ENCODE measurements at regions not wholly inside any gene's neighbourhood (a gene's known extent, or its start where the extent isn't known, plus 50 kb on each side); places are given as distances from the start of the nearest gene placed in this dataset.

DNA sequence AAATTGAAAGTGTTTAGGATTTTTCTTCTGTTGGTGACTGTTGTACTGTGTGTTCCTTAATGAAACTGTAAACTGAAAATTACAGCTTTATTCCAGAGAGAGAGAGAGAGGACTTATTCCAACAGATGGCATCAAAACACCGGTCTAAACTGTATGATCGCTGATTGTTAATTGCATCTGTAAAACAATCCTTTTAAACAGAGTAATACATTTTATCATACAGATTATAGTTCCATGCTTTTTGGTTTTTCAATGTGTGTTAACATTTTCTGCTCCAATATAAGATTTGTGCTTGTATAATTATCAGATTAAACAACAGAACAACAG, 289.7 kb upstream of the DNAJC19 start:
- TF ChIP-seq, protein P1, sequence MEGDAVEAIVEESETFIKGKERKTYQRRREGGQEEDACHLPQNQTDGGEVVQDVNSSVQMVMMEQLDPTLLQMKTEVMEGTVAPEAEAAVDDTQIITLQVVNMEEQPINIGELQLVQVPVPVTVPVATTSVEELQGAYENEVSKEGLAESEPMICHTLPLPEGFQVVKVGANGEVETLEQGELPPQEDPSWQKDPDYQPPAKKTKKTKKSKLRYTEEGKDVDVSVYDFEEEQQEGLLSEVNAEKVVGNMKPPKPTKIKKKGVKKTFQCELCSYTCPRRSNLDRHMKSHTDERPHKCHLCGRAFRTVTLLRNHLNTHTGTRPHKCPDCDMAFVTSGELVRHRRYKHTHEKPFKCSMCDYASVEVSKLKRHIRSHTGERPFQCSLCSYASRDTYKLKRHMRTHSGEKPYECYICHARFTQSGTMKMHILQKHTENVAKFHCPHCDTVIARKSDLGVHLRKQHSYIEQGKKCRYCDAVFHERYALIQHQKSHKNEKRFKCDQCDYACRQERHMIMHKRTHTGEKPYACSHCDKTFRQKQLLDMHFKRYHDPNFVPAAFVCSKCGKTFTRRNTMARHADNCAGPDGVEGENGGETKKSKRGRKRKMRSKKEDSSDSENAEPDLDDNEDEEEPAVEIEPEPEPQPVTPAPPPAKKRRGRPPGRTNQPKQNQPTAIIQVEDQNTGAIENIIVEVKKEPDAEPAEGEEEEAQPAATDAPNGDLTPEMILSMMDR (conservative IDR thresholded peaks at IDR 0.05; ENCODE audit: low read depth, low read length) = no peak
- no peak for TF ChIP-seq EZH2 (IDR thresholded peaks at IDR 0.05; ENCODE audit: borderline replicate concordance, low read depth, low read length, poor library complexity, severe bottlenecking)

Data from A673 (cell line).